Loucy (cell line): ENCODE measurements at regions not wholly inside any gene's neighbourhood (a gene's known extent, or its start where the extent isn't known, plus 50 kb on each side); places are given as distances from the start of the nearest gene placed in this dataset.

Experiments
- H2AFZ ChIP-seq: fragments of 200-600 bp; sonication (generic); 2 replicates; pipeline ENCODE4 v1.6.0; 2016; ENCODE audit warnings: antibody characterized with exemption, mild to moderate bottlenecking, low read length, moderate library complexity
- H3F3A ChIP-seq: fragments of 200-600 bp; 2 replicates; pipeline ENCODE4 v1.6.0; 2016; ENCODE audit warnings: antibody characterized with exemption, low read depth, mild to moderate bottlenecking
- H3K27me3 ChIP-seq: fragments of 200-600 bp; sonication (generic); 2 replicates; pipeline ENCODE4 v1.6.1; 2014; ENCODE audit warnings: low read length, mild to moderate bottlenecking; ENCODE audit not compliant: insufficient read depth, poor library complexity, severe bottlenecking
- H3K36me3 ChIP-seq: fragments of 200-600 bp; sonication (generic); 2 replicates; pipeline ENCODE4 v1.6.1; 2016; ENCODE audit warnings: low read length; ENCODE audit not compliant: insufficient read depth
- H3K4me1 ChIP-seq: fragments of 200-600 bp; sonication (generic); 2 replicates; pipeline ENCODE4 v1.5.1; 2014; ENCODE audit warnings: low read length, mild to moderate bottlenecking; ENCODE audit not compliant: insufficient read depth, poor library complexity, severe bottlenecking
- H3K4me2 ChIP-seq: fragments of 200-600 bp; sonication (generic); 2 replicates; pipeline ENCODE4 v1.6.0; 2014; ENCODE audit warnings: antibody characterized with exemption, low read length, low read depth, mild to moderate bottlenecking; ENCODE audit not compliant: poor library complexity, severe bottlenecking
- H3K4me3 ChIP-seq: fragments of 200-600 bp; sonication (generic); 2 replicates; pipeline ENCODE4 v1.5.1; 2014; ENCODE audit warnings: low read length, mild to moderate bottlenecking, mixed read lengths; ENCODE audit not compliant: poor library complexity, severe bottlenecking
- H3K79me2 ChIP-seq: fragments of 200-600 bp; sonication (generic); 2 replicates; pipeline ENCODE4 v1.6.1; 2014; ENCODE audit warnings: low read length; ENCODE audit not compliant: insufficient read depth
- H3K9ac ChIP-seq: fragments of 200-600 bp; sonication (generic); 2 replicates; pipeline ENCODE4 v1.6.0; 2014; ENCODE audit warnings: mild to moderate bottlenecking, low read depth, low read length, moderate library complexity; ENCODE audit not compliant: poor library complexity, severe bottlenecking
- H3K9me2 ChIP-seq: fragments of 200-600 bp; sonication (generic); replicated peaks from 2 replicates; pipeline ENCODE4 v1.6.1; 2016; ENCODE audit warnings: low read depth, low read length, mixed read lengths
- H3K9me3 ChIP-seq: fragments of 200-600 bp; sonication (generic); 2 replicates; pipeline ENCODE4 v1.6.1; 2014; ENCODE audit warnings: mild to moderate bottlenecking, antibody characterized with exemption, low read length, low read depth; ENCODE audit not compliant: insufficient read depth
- H4K20me1 ChIP-seq: fragments of 200-600 bp; sonication (generic); 2 replicates; pipeline ENCODE4 v1.6.0; 2014; ENCODE audit warnings: antibody characterized with exemption, low read length, mild to moderate bottlenecking; ENCODE audit not compliant: insufficient read depth, poor library complexity, severe bottlenecking
- CTCF ChIP-seq: fragments of 200-600 bp; sonication (generic); conservative IDR thresholded peaks from 2 replicates; pipeline ENCODE4 v1.5.1; 2014; ENCODE audit warnings: mild to moderate bottlenecking, antibody characterized with exemption, low read length
- EZH2phosphoT487 ChIP-seq: fragments of 200-600 bp; IDR thresholded peaks from 2 replicates; pipeline ENCODE4 v1.6.1; 2018; ENCODE audit warnings: antibody characterized with exemption, mild to moderate bottlenecking, moderate library complexity, borderline replicate concordance

GRCh38 chr10:124280916-124281315, 137.8 kb downstream of the OAT start:
- TF ChIP-seq EZH2phosphoT487 (no peak), CTCF (no peak)
- Histone ChIP-seq H2AFZ (no peak overlapping the region), H3K4me2 (no peak overlapping the region), H3K9me2 (no peaks in the 10 kb centered on the region), H3K9me3 (no peaks in the 10 kb centered on the region), H3K4me1 (no peaks in the 10 kb centered on the region), H3F3A (no peaks in the 10 kb centered on the region), H4K20me1 (no peaks in the 10 kb centered on the region), H3K27me3 (no peaks in the 10 kb centered on the region), H3K9ac (no peak overlapping the region), H3K36me3 (no peaks in the 10 kb centered on the region), H3K4me3 (no peak overlapping the region), H3K79me2 (no peaks in the 10 kb centered on the region)

DNA sequence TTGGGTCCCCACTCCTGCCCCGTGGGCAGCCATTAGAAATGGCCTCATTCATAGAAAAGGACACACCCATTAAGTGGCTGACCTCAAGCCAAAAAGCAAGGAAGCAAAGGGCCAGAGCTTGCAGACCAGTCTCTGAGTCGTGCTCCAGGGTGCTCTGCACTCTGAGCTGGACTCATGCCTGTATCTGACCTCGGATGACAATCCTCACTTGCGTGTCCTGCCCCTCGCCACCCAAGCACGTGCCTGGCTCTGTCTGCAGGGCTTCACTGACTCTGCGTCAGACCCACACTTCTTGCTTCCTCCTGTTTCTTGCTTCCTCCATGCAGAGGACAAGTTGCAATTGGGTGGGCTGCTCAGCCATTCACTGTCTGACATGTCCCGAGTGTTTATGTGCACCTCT, 138.8 kb downstream of the OAT start:
- Histone ChIP-seq H4K20me1 (no peaks in the 10 kb centered on the region), H3K27me3 (no peaks in the 10 kb centered on the region), H3K4me2 (no peak overlapping the region), H3K4me1 (no peaks in the 10 kb centered on the region), H3F3A (no peaks in the 10 kb centered on the region), H3K9me3 (no peaks in the 10 kb centered on the region), H2AFZ (no peak overlapping the region), H3K36me3 (no peaks in the 10 kb centered on the region), H3K4me3 (no peak overlapping the region), H3K79me2 (no peaks in the 10 kb centered on the region), H3K9ac (no peak overlapping the region), H3K9me2 (no peaks in the 10 kb centered on the region)
- TF ChIP-seq CTCF, result no peak
- TF ChIP-seq EZH2phosphoT487, result no peak

GRCh38 chr10:124279298-124279697, 139.4 kb downstream of the OAT start:
- no peak overlapping the region for H2AFZ ChIP-seq
- no peaks in the 10 kb centered on the region for H3K79me2 ChIP-seq
- no peak overlapping the region for H3K9ac ChIP-seq
- H4K20me1 ChIP-seq, result no peaks in the 10 kb centered on the region
- no peak overlapping the region for H3K4me2 ChIP-seq
- no peaks in the 10 kb centered on the region for H3K9me3 ChIP-seq
- no peaks in the 10 kb centered on the region for H3K27me3 ChIP-seq
- no peaks in the 10 kb centered on the region for H3F3A ChIP-seq
- H3K4me3 ChIP-seq, result no peak overlapping the region
- no peak for TF ChIP-seq CTCF
- TF ChIP-seq EZH2phosphoT487, result no peak
- H3K9me2 ChIP-seq, result no peaks in the 10 kb centered on the region
- no peaks in the 10 kb centered on the region for H3K4me1 ChIP-seq
- H3K36me3 ChIP-seq, result no peaks in the 10 kb centered on the region
